Right lobe of liver (tissue), 6 donors: ENCODE measurements at regions not wholly inside any gene's neighbourhood (a gene's known extent, or its start where the extent isn't known, plus 50 kb on each side); places are given as distances from the start of the nearest gene placed in this dataset.
"Not testable (repeated sequence)": the region's sequence is repeated elsewhere in the genome, so short reads cannot be mapped to it uniquely, and the experiment has no call there.

Source experiments
- ATAC-seq, 4 donors: fragments of 200-7000 bp; cut with Tn5 transposase; one replicate each; pipeline ENCODE4 v1.9.1; 2020; ENCODE audit warnings: mild to moderate bottlenecking in 4 of 4, moderate library complexity in 4 of 4
- DNase-seq, 3 donors: peaks; one replicate each; pipeline ENCODE4 v3.0.0-alpha.2; 2020
- H3K27ac ChIP-seq, 3 donors: fragments of 200-600 bp; one replicate each; pipeline ENCODE4 v1.8.0; 2022
- H3K27me3 ChIP-seq, 2 donors: fragments of 200-600 bp; one replicate each; pipeline ENCODE4 v1.8.0; 2022
- H3K36me3 ChIP-seq, 4 donors: fragments of 200-600 bp; sonication (generic) in 1 of 4; one replicate each; pipeline versions ENCODE4 v1.5.1 to v1.8.0; 2017 to 2022; ENCODE audit warnings: control low read depth in 1 of 4
- H3K4me1 ChIP-seq, 4 donors: fragments of 200-600 bp; sonication (generic) in 1 of 4; one replicate each; pipeline versions ENCODE4 v1.5.1 to v1.8.0; 2017 to 2022; ENCODE audit warnings: control low read depth in 1 of 4
- H3K4me3 ChIP-seq, 3 donors: fragments of 200-600 bp; one replicate each; pipeline ENCODE4 v1.8.0; 2022
- H3K9me3 ChIP-seq, 4 donors: fragments of 200-600 bp; sonication (generic) in 1 of 4; one replicate each; pipeline versions ENCODE4 v1.5.1 to v1.8.0; 2017 to 2022; ENCODE audit warnings: control low read depth in 1 of 4
- POLR2A ChIP-seq: fragments of 450-650 bp; IDR thresholded peaks from one replicate; pipeline ENCODE4 v1.6.1; 2017; ENCODE audit warnings: antibody characterized with exemption, mild to moderate bottlenecking
- WGBS: methylation state at CpG from one replicate; pipeline ENCODE4 v1.1.6; 2018; ENCODE audit warnings: low coverage, low lambda C conversion rate; ENCODE audit not compliant: insufficient coverage; ENCODE audit errors: missing lambda C conversion rate; 5-methylcytosine and 5-hydroxymethylcytosine counted together
- intact Hi-C, 2 donors: fragments of 100-400 bp; cut with DNase I; formaldehyde crosslinking; loops; one replicate each; pipeline versions ENCODE4 v1.11.2 to v1.14.1; 2022
- TF ChIP-seq, protein P1 (sequence below), 4 donors: fragments of 200-600 bp in 3 of 4; fragments of 450-650 bp in 1 of 4; IDR thresholded peaks; one replicate each; pipeline versions ENCODE4 v1.5.1 to v1.8.0; 2016 to 2022; ENCODE audit warnings: antibody characterized with exemption in 4 of 4, mild to moderate bottlenecking in 2 of 4
- donor health status: DM: no; HTN: yes; CAD: no.
- donor health status: DM: no; HTN: no; CAD: no.
- donor health status: DM: no; HTN: no; CAD: no.
- donor health status: DM: no; HTN: yes; CAD: no.
- donor health status: DM: no; HTN: yes; CAD: no.

- DNase-seq, H3K9me3 ChIP-seq, H3K27me3 ChIP-seq, H3K4me1 ChIP-seq, H3K27ac ChIP-seq, H3K36me3 ChIP-seq, intact Hi-C loops, ATAC-seq, H3K4me3 ChIP-seq: not testable (repeated sequence)
These were observed 50.4 kb upstream of the B3GAT2 start for GRCh38 chr6:71007298-71007697.

GRCh38 chr6:71011871-71012371 is 55.1 kb upstream of the B3GAT2 start:
- Histone ChIP-seq H3K36me3 (no peaks in the 10 kb centered on the region), H3K9me3 (no peaks in the 10 kb centered on the region), H3K27me3 (no peaks in the 10 kb centered on the region), H3K4me1 (no peaks in the 10 kb centered on the region), H3K27ac (no peak overlapping the region), H3K4me3 (no peak overlapping the region)
- no peak for DNase-seq
- intact Hi-C loops, result no loop called here
- TF ChIP-seq, protein P1, sequence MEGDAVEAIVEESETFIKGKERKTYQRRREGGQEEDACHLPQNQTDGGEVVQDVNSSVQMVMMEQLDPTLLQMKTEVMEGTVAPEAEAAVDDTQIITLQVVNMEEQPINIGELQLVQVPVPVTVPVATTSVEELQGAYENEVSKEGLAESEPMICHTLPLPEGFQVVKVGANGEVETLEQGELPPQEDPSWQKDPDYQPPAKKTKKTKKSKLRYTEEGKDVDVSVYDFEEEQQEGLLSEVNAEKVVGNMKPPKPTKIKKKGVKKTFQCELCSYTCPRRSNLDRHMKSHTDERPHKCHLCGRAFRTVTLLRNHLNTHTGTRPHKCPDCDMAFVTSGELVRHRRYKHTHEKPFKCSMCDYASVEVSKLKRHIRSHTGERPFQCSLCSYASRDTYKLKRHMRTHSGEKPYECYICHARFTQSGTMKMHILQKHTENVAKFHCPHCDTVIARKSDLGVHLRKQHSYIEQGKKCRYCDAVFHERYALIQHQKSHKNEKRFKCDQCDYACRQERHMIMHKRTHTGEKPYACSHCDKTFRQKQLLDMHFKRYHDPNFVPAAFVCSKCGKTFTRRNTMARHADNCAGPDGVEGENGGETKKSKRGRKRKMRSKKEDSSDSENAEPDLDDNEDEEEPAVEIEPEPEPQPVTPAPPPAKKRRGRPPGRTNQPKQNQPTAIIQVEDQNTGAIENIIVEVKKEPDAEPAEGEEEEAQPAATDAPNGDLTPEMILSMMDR (IDR thresholded peaks at IDR 0.05), result no peak
- TF ChIP-seq POLR2A, result no peak
- no peak for ATAC-seq
- WGBS, result 0% methylated on average over 1 of the region's 1 CpG

- H3K4me1 ChIP-seq, result no peaks in the 10 kb centered on the region
- H3K27ac ChIP-seq, result no peak overlapping the region
- H3K9me3 ChIP-seq, result no peaks in the 10 kb centered on the region
- TF ChIP-seq POLR2A, result no peak
- TF ChIP-seq, protein P1 (IDR thresholded peaks at IDR 0.05), result peak; percentile 79 to 86 (median 84)
- no peaks in the 10 kb centered on the region for H3K36me3 ChIP-seq
- ATAC-seq (peak; percentile 92 to 98 (median 96)), DNase-seq (no peak)
- intact Hi-C loops, result no loop called here
- 8% methylated on average over 5 of the region's 5 CpGs for WGBS
- H3K4me3 ChIP-seq, result no peak overlapping the region
- no peaks in the 10 kb centered on the region for H3K27me3 ChIP-seq
These were observed 56.1 kb upstream of the B3GAT2 start for GRCh38 chr6:71012866-71013469.

- no peak for DNase-seq
- Histone ChIP-seq H3K36me3 (no peaks in the 10 kb centered on the region), H3K4me1 (no peaks in the 10 kb centered on the region), H3K27ac (no peak overlapping the region), H3K4me3 (no peak overlapping the region), H3K27me3 (no peaks in the 10 kb centered on the region), H3K9me3 (no peaks in the 10 kb centered on the region)
- intact Hi-C loops, result no loop called here
- TF ChIP-seq, protein P1 (IDR thresholded peaks at IDR 0.05), result no peak
- no peak for TF ChIP-seq POLR2A
- ATAC-seq, result no peak
These were observed 58.5 kb upstream of the B3GAT2 start for GRCh38 chr6:71015392-71015791.

- peaks cover 0 to 4% (median 0%) of the 10 kb centered on the region in 4 donors for H3K4me1 ChIP-seq
- H3K9me3 ChIP-seq, result no peaks in the 10 kb centered on the region
- intact Hi-C loops, result no loop called here
- no peak overlapping the region for H3K4me3 ChIP-seq
- H3K27ac ChIP-seq, result no peak overlapping the region
- DNase-seq (no peak), ATAC-seq (no peak)
- no peaks in the 10 kb centered on the region for H3K36me3 ChIP-seq
- no peak for TF ChIP-seq POLR2A
- TF ChIP-seq, protein P1 (IDR thresholded peaks at IDR 0.05), result no peak
- 83% methylated on average over 2 of the region's 7 CpGs for WGBS
- no peaks in the 10 kb centered on the region for H3K27me3 ChIP-seq
These were observed 71.5 kb upstream of the B3GAT2 start for GRCh38 chr6:71028236-71028876.
